Activated T-cell treated with anti-CD3 and anti-CD28 coated beads, Interleukin-2, amount 50 U/mL, for 4 hours (primary cell): ENCODE measurements at regions not wholly inside any gene's neighbourhood (a gene's known extent, or its start where the extent isn't known, plus 50 kb on each side); places are given as distances from the start of the nearest gene placed in this dataset.

ENCODE experiments used
- ATAC-seq, 2 donors: fragments of 200-7000 bp; cut with Tn5 transposase; one replicate each; pipeline ENCODE4 v1.10.0; 2021
- DNase-seq: peaks from one replicate; pipeline ENCODE4 v3.0.0-alpha.2; 2020
- H3K27me3 Mint-ChIP-seq: one replicate; pipeline ENCODE4 v1.8.0; 2021; ENCODE audit warnings: low read depth, mixed read lengths
- H3K36me3 Mint-ChIP-seq: one replicate; pipeline ENCODE4 v1.8.0; 2022; ENCODE audit warnings: mixed read lengths; ENCODE audit not compliant: insufficient read depth
- H3K4me1 Mint-ChIP-seq: one replicate; pipeline ENCODE4 v1.8.0; 2021; ENCODE audit warnings: low read depth, mixed read lengths
- H3K4me3 Mint-ChIP-seq: one replicate; pipeline ENCODE4 v1.8.0; 2021; ENCODE audit warnings: mild to moderate bottlenecking, moderate library complexity, mixed read lengths
- H3K9me3 Mint-ChIP-seq: one replicate; pipeline ENCODE4 v1.8.0; 2021; ENCODE audit warnings: mixed read lengths

DNA sequence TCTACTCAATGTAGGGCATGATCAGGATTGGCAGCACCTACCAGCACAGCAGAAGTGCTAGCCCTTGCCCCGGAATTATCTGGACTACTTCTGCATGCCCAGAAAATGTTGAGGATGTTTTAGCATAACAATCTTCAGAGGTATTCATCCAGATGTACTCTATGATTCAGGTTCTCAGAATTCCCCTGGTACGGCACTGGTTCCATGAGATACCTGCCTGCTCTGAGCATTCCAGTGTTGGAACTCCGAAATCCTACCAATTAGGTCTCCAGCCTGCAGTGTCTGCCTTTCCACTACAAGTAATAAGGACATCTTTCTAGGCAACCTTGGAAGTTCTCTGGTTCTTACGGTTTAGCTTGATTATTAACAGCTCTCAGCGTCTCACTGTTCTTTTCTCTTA, 554.5 kb downstream of the HACE1 start:
- Mint-ChIP-seq H3K27me3 (no peaks in the 10 kb centered on the region), H3K36me3 (no peaks in the 10 kb centered on the region), H3K4me3 (no peak overlapping the region), H3K4me1 (no peaks in the 10 kb centered on the region), H3K9me3 (no peaks in the 10 kb centered on the region)
- no peak for ATAC-seq
- no peak for DNase-seq

DNA sequence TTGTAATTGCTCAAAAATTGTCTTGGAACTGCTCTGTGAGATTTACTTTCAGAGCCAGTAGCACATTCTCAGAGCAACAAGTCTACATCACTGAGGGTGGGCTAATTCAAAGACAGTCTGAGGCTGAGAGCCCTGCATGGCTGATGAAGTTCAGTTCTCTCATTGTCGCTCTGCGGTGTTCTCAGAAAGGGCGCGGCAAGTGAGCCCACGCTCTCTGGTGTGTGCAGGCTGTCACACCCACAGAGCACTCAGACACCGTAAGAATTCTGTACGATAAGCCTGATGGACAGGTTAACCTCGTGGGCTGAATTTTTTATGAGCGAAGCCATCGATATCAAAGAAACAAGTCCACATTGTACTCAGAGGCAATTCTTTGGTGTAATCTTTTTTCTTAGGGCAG, 557.8 kb downstream of the HACE1 start:
- Mint-ChIP-seq H3K36me3 (no peaks in the 10 kb centered on the region), H3K4me1 (no peaks in the 10 kb centered on the region), H3K4me3 (no peak overlapping the region), H3K9me3 (no peaks in the 10 kb centered on the region), H3K27me3 (no peaks in the 10 kb centered on the region)
- DNase-seq, result no peak
- no peak for ATAC-seq

DNA sequence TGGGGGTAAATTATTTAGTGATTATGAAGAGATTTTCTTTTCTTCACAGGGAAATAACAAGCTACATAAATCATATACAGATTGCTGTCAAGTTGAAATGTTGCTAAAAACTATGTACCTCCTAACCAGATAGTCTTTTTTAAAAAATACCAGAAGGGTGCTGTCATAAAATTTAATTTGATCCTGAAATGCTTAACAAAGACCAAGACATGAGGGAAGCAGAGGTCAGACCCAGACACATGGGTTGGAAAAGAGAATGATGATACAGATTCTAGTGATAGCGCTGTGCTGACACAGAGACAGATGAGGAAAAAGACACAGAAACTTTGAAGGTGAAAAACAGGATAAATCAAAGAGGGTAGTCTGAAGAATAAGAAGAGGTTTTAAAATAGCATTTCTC, 573.1 kb downstream of the HACE1 start:
- Mint-ChIP-seq H3K9me3 (no peaks in the 10 kb centered on the region), H3K4me1 (no peaks in the 10 kb centered on the region), H3K27me3 (no peaks in the 10 kb centered on the region), H3K4me3 (no peak overlapping the region), H3K36me3 (no peaks in the 10 kb centered on the region)
- ATAC-seq, result no peak
- no peak for DNase-seq

DNA sequence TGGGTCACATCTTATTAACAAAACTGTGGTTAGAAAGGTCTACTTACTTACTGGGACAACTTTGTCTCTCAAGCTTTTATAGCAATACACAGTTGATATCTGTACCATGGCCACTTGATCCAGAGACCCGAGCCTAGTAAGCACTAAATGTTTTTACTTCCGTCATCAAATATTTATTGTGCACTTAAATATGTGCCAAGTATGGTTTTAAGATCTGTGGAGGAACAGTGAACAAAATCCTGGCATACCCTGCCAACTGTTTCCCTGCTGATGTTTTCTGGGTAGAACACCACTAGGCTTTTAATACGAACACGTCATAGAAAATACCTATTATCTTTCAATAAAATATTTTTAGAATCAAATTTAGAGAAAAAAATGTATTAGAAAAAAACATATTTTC, 574.8 kb downstream of the HACE1 start:
- Mint-ChIP-seq H3K4me3 (no peak overlapping the region), H3K9me3 (no peaks in the 10 kb centered on the region), H3K36me3 (no peaks in the 10 kb centered on the region), H3K4me1 (no peaks in the 10 kb centered on the region), H3K27me3 (no peaks in the 10 kb centered on the region)
- DNase-seq (no peak), ATAC-seq (no peak)

DNA sequence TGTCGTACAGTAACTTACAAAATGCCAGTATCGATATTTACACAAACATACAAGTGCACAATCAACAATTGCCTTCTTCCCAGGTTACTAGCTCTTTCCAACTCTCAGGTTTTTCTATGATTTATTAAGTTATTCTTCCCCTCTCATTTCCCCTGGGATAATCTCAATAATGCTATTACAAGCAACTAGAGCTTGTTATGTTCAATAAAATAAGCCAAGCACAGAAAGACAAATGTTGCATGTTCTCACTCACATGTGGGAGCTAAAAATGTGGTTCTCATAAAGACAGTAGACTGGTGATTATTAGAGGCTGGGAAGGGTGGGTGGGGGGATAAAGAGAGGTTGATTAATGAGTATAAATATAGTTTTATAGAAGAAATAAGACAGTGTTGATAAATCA, 577.1 kb downstream of the HACE1 start:
- no peaks in the 10 kb centered on the region for H3K9me3 Mint-ChIP-seq
- no peaks in the 10 kb centered on the region for H3K36me3 Mint-ChIP-seq
- DNase-seq (no peak), ATAC-seq (no peak)
- no peaks in the 10 kb centered on the region for H3K4me1 Mint-ChIP-seq
- H3K4me3 Mint-ChIP-seq, result no peak overlapping the region
- H3K27me3 Mint-ChIP-seq, result no peaks in the 10 kb centered on the region

DNA sequence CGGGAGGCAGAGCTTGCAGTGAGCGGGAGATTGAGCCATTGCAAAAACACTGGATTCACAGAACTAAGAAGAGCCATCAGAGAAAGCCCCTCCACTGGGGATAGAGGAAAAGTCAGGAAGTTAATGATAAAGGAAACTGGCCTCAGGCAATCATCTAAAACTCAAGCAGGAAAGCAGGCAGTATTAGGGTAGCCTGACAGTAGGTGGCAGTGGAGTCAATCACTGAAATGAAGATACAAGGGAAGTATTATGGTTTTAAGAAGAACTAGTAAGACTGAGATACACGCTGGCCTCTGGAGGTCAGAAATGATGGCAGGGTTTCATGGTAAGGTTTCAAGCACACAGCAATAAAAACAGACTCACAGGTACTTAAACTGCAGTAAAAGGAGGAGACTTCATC, 578.3 kb downstream of the HACE1 start:
- no peaks in the 10 kb centered on the region for H3K4me1 Mint-ChIP-seq
- no peaks in the 10 kb centered on the region for H3K9me3 Mint-ChIP-seq
- no peak for ATAC-seq

DNA sequence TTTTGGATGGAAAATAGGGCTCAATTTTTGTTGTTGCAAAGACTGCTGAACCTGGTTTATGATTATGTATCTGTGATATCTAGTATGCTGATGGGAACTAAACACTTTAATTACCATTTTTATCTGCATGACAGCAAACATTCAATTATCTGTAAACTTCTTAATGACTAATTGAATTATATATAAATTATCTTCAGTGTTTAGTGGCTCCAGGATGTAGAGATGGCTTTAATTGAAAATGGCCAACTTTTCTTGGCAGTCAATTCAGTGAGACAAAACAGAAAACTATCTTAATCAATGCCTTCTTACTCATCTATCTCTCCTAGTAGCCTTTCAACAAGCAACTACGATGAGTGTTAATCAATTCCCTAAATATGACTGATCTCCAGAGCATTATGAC, 591.3 kb downstream of the HACE1 start:
- H3K4me3 Mint-ChIP-seq, result no peak overlapping the region
- no peaks in the 10 kb centered on the region for H3K27me3 Mint-ChIP-seq
- no peaks in the 10 kb centered on the region for H3K9me3 Mint-ChIP-seq
- no peak for ATAC-seq
- no peaks in the 10 kb centered on the region for H3K36me3 Mint-ChIP-seq
- DNase-seq, result no peak
- H3K4me1 Mint-ChIP-seq, result no peaks in the 10 kb centered on the region

More for the DNA sequence above, 578.3 kb downstream of the HACE1 start:
- no peak for DNase-seq
- Mint-ChIP-seq H3K27me3 (no peaks in the 10 kb centered on the region), H3K4me3 (no peak overlapping the region), H3K36me3 (no peaks in the 10 kb centered on the region)

DNA sequence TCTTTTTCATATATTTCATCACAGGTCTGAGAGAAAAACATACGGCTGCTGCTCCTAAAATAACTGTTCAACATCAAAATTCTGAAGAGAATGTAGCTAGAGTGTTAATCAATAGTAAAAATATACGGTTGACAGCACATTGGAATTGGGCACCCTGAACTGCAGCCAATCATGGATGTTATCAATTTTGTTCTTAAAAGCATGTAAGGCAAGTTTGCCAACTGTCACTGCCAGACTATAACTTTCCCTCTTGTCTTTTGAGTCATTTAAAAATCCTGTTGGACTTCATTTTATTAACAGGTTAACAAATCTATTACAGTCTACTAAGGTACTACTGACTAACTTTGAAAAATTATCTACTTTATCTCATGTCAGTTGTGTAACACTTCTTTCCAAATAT, 592.8 kb downstream of the HACE1 start:
- no peak for DNase-seq
- H3K4me3 Mint-ChIP-seq, result no peak overlapping the region
- H3K9me3 Mint-ChIP-seq, result no peaks in the 10 kb centered on the region
- no peaks in the 10 kb centered on the region for H3K4me1 Mint-ChIP-seq
- no peaks in the 10 kb centered on the region for H3K27me3 Mint-ChIP-seq
- no peak for ATAC-seq
- H3K36me3 Mint-ChIP-seq, result no peaks in the 10 kb centered on the region

DNA sequence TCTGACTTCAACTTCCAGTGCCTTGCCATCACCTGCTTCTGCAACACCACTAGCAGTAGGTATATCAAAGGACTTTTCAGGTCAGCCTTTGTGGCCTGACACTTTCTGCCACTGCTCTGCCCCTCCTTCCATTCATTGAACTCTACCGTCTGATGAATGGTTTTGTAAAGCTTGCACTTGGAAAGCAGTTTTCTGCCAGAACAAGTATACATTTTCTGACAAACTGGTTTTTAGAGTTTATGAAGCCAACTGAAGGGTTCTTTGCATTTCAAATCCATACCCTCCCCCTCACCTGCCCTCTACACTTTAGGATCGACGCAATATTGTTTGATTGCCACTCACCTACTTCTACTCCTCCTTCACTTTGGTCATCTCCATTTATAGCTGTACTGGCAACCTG, 603.1 kb downstream of the HACE1 start:
- DNase-seq, result no peak
- no peaks in the 10 kb centered on the region for H3K36me3 Mint-ChIP-seq
- no peaks in the 10 kb centered on the region for H3K4me1 Mint-ChIP-seq
- H3K27me3 Mint-ChIP-seq, result no peaks in the 10 kb centered on the region
- H3K4me3 Mint-ChIP-seq, result no peak overlapping the region
- no peaks in the 10 kb centered on the region for H3K9me3 Mint-ChIP-seq
- no peak for ATAC-seq

DNA sequence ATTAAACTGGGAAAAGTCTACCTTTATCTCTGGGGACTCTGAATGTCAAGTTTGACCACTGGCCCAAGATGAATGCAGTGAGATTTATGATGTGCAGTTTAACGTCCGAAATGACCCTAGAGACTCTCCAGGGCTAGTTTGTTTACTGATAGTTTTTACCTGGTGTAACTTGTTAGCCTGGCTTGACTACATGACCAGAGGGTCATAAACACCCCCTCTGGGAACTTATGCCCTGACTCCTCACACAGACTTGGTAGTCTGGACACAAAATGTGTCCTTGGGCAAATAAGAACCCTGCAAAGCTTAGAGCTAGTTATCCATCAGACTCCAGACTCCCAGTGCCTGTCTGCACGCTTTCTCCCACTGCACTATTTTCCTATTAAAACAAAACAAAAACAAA, 606.5 kb downstream of the HACE1 start:
- ATAC-seq, result no peak
- H3K27me3 Mint-ChIP-seq, result no peaks in the 10 kb centered on the region
- DNase-seq, result no peak
- no peaks in the 10 kb centered on the region for H3K36me3 Mint-ChIP-seq
- no peak overlapping the region for H3K4me3 Mint-ChIP-seq
- H3K9me3 Mint-ChIP-seq, result no peaks in the 10 kb centered on the region
- H3K4me1 Mint-ChIP-seq, result no peaks in the 10 kb centered on the region

DNA sequence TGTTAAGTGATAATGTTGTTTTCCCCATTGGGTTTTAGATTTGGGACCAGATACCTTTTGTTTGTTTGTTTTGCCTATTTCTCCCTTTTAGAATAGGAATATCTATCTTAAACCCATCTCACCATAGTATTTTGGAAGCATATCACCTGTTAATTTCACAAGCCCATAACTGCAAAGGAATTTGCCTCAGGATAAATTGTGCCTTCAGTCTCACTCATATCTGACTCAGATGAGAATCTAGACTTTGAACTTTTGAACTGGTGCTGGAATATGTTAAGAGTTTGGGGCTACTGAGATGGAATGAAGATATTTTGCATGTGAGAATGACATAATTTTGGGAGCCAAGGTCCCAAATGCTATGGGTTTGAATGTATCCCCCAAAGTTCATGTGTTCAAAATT, 607.4 kb downstream of the HACE1 start:
- Mint-ChIP-seq H3K4me3 (no peak overlapping the region), H3K9me3 (no peaks in the 10 kb centered on the region), H3K27me3 (no peaks in the 10 kb centered on the region), H3K36me3 (no peaks in the 10 kb centered on the region), H3K4me1 (no peaks in the 10 kb centered on the region)
- ATAC-seq (no peak), DNase-seq (no peak)

DNA sequence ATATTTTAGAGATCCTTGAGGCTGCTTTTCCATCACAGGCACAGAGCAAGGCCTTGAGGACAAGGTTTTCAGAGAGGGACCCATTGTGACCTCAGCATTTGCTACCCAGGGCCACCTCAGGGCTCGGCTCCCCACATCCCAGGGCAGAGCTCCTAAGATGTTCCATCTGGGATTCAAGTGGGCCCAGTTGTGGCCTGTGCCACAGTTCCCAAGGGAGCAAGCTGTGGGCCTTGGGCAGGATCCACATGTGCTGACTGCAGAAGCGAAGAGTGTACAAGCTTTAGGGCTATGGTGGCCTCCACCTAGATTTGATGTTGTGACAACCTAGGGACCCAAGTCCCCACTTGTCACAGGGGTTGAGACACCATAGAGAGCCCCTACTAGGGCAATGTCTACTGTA, 608.1 kb downstream of the HACE1 start:
- ATAC-seq (no peak), DNase-seq (no peak)
- Mint-ChIP-seq H3K9me3 (no peaks in the 10 kb centered on the region), H3K36me3 (no peaks in the 10 kb centered on the region), H3K27me3 (no peaks in the 10 kb centered on the region), H3K4me3 (no peak overlapping the region), H3K4me1 (no peaks in the 10 kb centered on the region)

DNA sequence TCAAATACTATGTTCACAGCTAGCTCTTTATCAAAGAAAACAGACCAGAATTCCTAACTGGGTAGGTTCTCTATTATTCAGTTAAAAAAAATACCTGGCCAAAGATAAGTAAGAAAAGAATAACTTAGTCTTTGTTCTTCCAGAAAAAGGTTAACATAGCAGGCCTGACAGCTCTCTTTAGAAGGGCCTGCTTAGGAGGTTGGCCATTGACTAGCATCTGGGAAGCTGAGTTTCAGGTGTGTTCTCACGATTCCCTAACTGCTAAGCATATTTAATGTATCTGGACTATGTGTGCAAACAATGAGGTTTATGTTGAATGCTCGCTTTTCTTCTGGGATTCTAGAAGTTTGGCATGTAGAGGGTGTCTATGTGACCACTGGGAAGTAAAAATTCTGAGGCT, 618.9 kb downstream of the HACE1 start:
- H3K27me3 Mint-ChIP-seq, result peaks cover 2% of the 10 kb centered on the region
- no peaks in the 10 kb centered on the region for H3K36me3 Mint-ChIP-seq
- no peak overlapping the region for H3K4me3 Mint-ChIP-seq
- no peaks in the 10 kb centered on the region for H3K9me3 Mint-ChIP-seq
- H3K4me1 Mint-ChIP-seq, result no peaks in the 10 kb centered on the region
- ATAC-seq, result no peak
- DNase-seq, result no peak

DNA sequence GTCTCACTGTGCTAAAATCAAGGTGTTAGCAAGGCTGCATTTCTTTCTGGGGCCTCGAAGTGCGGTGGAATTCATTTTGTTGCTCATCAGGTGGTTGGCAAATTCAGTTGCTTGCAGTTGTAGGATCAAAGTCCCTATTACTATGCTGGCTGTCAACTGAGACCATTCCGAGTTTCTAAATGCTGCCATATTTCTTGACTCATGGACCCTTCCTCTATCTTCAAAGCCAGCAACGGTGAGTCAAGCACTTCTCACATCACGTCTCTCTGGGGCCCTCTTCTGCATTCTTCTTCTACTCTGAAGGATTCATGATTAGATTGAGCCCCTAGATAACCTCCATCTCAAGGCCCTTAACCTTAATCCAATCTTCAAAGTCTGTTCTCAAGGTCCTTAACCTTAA, 619.7 kb downstream of the HACE1 start:
- no peak for ATAC-seq
- H3K27me3 Mint-ChIP-seq, result peaks cover 2% of the 10 kb centered on the region
- DNase-seq, result no peak

DNA sequence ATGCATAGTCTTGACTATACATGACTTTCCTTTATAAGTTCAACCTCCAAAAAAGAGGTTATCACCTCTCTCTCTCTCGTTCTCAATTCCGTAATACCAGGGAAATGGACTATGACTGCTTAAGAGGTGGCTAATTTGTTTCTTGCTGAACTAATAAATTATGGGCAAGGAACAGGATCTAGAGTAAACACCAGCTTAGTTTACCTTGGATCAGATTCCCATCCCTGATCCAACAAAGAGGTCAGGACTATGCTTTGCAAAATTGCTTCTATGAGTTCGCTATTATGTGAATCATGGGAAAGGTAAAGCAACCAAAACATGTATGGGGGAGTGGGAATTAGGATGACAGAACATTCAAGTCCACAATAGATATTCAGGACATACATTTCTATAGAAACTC, 630.7 kb downstream of the HACE1 start:
- DNase-seq, result no peak
- H3K36me3 Mint-ChIP-seq, result no peaks in the 10 kb centered on the region
- no peaks in the 10 kb centered on the region for H3K4me1 Mint-ChIP-seq
- no peak overlapping the region for H3K4me3 Mint-ChIP-seq
- no peaks in the 10 kb centered on the region for H3K27me3 Mint-ChIP-seq
- no peak for ATAC-seq
- no peaks in the 10 kb centered on the region for H3K9me3 Mint-ChIP-seq

More for the DNA sequence above, 619.7 kb downstream of the HACE1 start:
- Mint-ChIP-seq H3K4me1 (no peaks in the 10 kb centered on the region), H3K36me3 (no peaks in the 10 kb centered on the region), H3K4me3 (no peak overlapping the region), H3K9me3 (no peaks in the 10 kb centered on the region)

DNA sequence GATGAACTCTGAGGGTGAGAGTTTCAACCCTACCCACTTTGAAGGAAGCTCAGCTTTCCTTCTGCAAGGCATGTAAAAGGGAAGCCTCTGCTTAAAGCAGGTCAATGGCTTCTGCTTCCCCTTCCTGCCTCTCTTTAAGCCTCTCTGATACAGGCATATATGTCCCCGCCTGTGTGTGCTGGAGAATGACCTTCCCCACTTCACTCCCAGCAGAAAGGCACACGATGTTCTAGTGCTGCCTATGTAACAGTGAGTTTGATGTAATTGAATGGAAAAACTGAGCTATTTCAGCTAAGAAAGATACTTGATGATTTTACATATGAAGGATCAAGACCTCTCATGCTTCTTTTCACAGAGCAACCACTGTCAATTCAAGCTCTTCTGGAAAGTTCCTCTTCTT, 632.2 kb downstream of the HACE1 start:
- H3K4me1 Mint-ChIP-seq, result no peaks in the 10 kb centered on the region
- H3K9me3 Mint-ChIP-seq, result no peaks in the 10 kb centered on the region
- ATAC-seq, result no peak
- H3K4me3 Mint-ChIP-seq, result no peak overlapping the region
- H3K36me3 Mint-ChIP-seq, result no peaks in the 10 kb centered on the region
- H3K27me3 Mint-ChIP-seq, result no peaks in the 10 kb centered on the region
- no peak for DNase-seq
